SHP77 treated with DMSO at 0.1 percent for 48 hours (cell line): ENCODE measurements at regions not wholly inside any gene's neighbourhood (a gene's known extent, or its start where the extent isn't known, plus 50 kb on each side); places are given as distances from the start of the nearest gene placed in this dataset.

Experiments used
- DNase-seq: peaks from one replicate; lab custom pipeline; 2025; lab: John Stamatoyannopoulos, UW

- DNase-seq = no peak
Measured at GRCh38 chr6:17226786-17227233, 54.4 kb upstream of the RBM24 start.

- DNase-seq = no peak
Measured at GRCh38 chr6:17227403-17227802, 53.8 kb upstream of the RBM24 start.
